Prostate gland (tissue), 2 donors: ENCODE measurements at regions not wholly inside any gene's neighbourhood (a gene's known extent, or its start where the extent isn't known, plus 50 kb on each side); places are given as distances from the start of the nearest gene placed in this dataset.

Experiments used
- CTCF ChIP-seq, 4 experiments: fragments of 200-600 bp in 2 of 4; fragments of 450-650 bp in 2 of 4; sonication (generic) in 2 of 4; IDR thresholded peaks; 1 replicate in 3 of 4; 2 replicates in 1 of 4; pipeline ENCODE4 v1.5.1; 2016 to 2019; ENCODE audit warnings: antibody characterized with exemption in 4 of 4, mild to moderate bottlenecking in 2 of 4, moderate library complexity in 2 of 4
- POLR2A ChIP-seq: fragments of 450-650 bp; IDR thresholded peaks from one replicate; pipeline ENCODE4 v1.6.1; 2016; ENCODE audit warnings: antibody characterized with exemption, mild to moderate bottlenecking
- POLR2AphosphoS5 ChIP-seq: sonication (generic); formaldehyde crosslinking; IDR thresholded peaks from one replicate; pipeline ENCODE4 v1.6.1; 2017; ENCODE audit warnings: antibody characterized with exemption

DNA sequence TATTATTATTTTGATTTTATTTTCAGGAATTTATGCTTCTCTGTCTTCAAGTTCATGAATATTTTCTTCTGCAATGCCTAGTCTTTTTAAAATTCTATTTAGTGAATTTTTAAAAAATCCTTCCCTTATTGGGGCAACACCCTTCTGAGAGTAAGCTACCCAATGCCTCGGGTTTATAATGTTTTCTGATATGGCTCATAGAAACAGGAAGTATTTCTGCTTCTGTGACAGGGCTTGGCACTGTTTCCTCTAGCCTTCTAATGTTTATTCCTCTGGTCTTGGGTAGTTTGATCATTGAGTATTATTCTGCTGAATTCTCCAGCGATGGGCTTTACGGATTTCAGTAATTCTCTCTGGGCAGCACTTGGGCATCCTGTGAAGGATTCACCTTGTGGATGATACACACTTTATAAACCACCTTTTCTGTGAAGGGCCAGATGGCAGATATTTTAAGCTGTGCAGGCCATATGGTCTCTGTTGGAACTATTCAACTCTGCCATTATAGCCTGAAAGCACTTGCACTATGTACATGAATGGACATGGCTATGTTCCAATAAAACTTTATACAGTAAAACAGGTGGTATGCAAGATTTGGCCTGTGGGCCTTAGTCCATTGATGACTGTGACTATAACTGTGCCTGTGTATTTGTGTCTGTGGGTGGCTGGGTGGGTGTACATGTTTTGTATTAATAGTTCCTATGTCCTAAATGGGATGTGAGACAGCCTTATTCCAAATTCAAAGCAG is 95.9 kb upstream of the FAT1 start:
- TF ChIP-seq POLR2A, result no peak
- TF ChIP-seq POLR2AphosphoS5, result no peak
- no peak for TF ChIP-seq CTCF (IDR thresholded peaks at IDR 0.05)
